Heart right ventricle (tissue), 16 donors: ENCODE measurements at regions not wholly inside any gene's neighbourhood (a gene's known extent, or its start where the extent isn't known, plus 50 kb on each side); places are given as distances from the start of the nearest gene placed in this dataset.

Experiments
- ATAC-seq, 8 donors: fragments of 200-7000 bp; cut with Tn5 transposase; one replicate each; pipeline ENCODE4 v1.9.1; 2020; ENCODE audit warnings: mild to moderate bottlenecking in 8 of 8, moderate library complexity in 8 of 8, moderate number of reproducible peaks in 1 of 8
- DNase-seq, 2 donors: peaks; one replicate each; pipeline ENCODE4 v3.0.0-alpha.2; 2020
- H3K27ac ChIP-seq, 10 donors: fragments of 200-600 bp; sonication (generic) in 2 of 10; one replicate each; pipeline versions ENCODE4 v1.5.0 to v1.8.0; 2020 to 2022; ENCODE audit warnings: mild to moderate bottlenecking in 3 of 10
- H3K27me3 ChIP-seq, 7 donors: fragments of 200-600 bp; one replicate each; pipeline ENCODE4 v1.8.0; 2021 to 2022; ENCODE audit warnings: mild to moderate bottlenecking in 2 of 7
- H3K36me3 ChIP-seq, 9 donors: fragments of 200-600 bp; sonication (generic) in 1 of 9; one replicate each; pipeline versions ENCODE4 v1.5.0 to v1.8.0; 2020 to 2022; ENCODE audit warnings: mild to moderate bottlenecking in 2 of 9
- H3K4me1 ChIP-seq, 9 donors: fragments of 200-600 bp; sonication (generic) in 1 of 9; one replicate each; pipeline versions ENCODE4 v1.5.0 to v1.8.0; 2020 to 2022; ENCODE audit warnings: mild to moderate bottlenecking in 4 of 9
- H3K4me3 ChIP-seq, 10 donors: fragments of 200-600 bp; sonication (generic) in 2 of 10; one replicate each; pipeline versions ENCODE4 v1.5.0 to v1.8.0; 2020 to 2022; ENCODE audit warnings: mild to moderate bottlenecking in 7 of 10, moderate library complexity in 2 of 10
- H3K9me3 ChIP-seq, 11 donors: fragments of 200-600 bp in 10 of 11; sonication (generic) in 2 of 11; one replicate each; pipeline versions ENCODE4 v1.5.0 to v1.8.0; 2013 to 2022; ENCODE audit warnings: mild to moderate bottlenecking in 2 of 11, control low read depth in 1 of 11, moderate library complexity in 1 of 11
- CTCF ChIP-seq, 9 donors: fragments of 200-600 bp; sonication (generic) in 2 of 9; IDR thresholded peaks; one replicate each; pipeline versions ENCODE4 v1.5.0 to v1.8.0; 2021 to 2022; ENCODE audit warnings: antibody characterized with exemption in 9 of 9, mild to moderate bottlenecking in 5 of 9, moderate library complexity in 1 of 9
- WGBS, 2 donors: extraction: QIAGEN DNeasy Blood & Tissue Kit; methylation state at CpG; one replicate each; pipeline ENCODE4 v1.1.7; 2013; ENCODE audit warnings: inconsistent platforms in 1 of 2; 5-methylcytosine and 5-hydroxymethylcytosine counted together
- intact Hi-C, 10 donors: fragments of 100-400 bp; cut with DNase I; formaldehyde crosslinking; loops; one replicate each; pipeline versions ENCODE4 v1.11.1 to v1.14.2; 2022
- donor health status: Arrhythmogenic right ventricular cardiomyopathy.
- donor health status: ischemic (EF 13 %, LVEDD 7.1; RV severe dilation, severe dysfunction).
- donor health status: healthy with polysubstance abuse.
- donor health status: DM: no; HTN: yes; CAD: no.
- donor health status: DM: no; HTN: no; CAD: no.
- donor health status: ischemic (EF 25% LVEDD 6.9; RV normal size, moderate dysfunction).
- donor health status: ischemic (EF 25% LVEDD 5.7; RV mildly dilated, moderate dysfunction).
- donor health status: healthy.
- donor health status: DM: yes; HTN: yes; CAD: no.
- donor health status: Ischemic cardiomyopathy.
- donor health status: ischemic (EF 35%, LVEDD 5.7; RV mildly dilated, moderate dysfunction).
- donor health status: nonischemic (EF 11% LVEDD 7.7; RV severe dilation, severe dysfunction).
- donor health status: DM: yes; HTN: yes; CAD: no.
- donor health status: PGD.
- donor health status: ischemic (EF 29% LVEDD 5.4; RV normal size, mild dysfunction).
- donor health status: nonischemic (EF 23%, LVEDD 6.1; RV moderate dilation, normal function).

DNA sequence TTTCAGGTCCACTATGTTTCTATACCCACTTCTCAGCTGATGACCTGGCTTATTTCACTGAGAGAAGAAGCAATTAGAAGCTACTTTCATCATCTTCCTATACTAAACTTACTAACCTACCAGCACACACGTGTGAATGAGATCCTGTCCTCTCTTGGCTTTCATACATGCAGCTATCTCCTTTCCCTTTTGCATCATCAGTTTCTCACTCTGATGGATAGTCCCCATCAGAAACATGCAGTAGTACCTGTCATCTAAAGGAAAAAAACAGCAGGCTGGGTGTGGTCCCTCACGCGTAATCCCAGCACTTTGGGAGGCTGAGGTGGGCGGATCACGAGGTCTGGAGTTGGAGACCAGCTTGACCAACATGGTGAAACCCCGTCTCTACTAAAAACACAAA lies 237.6 kb upstream of the C2CD4B start:
- no peaks in the 10 kb centered on the region for H3K27me3 ChIP-seq
- H3K27ac ChIP-seq, result peak overlapping the region in 4 of 10 donors; percentile 9 to 67 (median 45)
- intact Hi-C loops, result loop anchor here in 1 of 10 donors (5.0 kb wide), 1 partner anchor 35 kb away; no protein-coding TSS in a partner anchor
- no peak for TF ChIP-seq CTCF (IDR thresholded peaks at IDR 0.05)
- H3K9me3 ChIP-seq, result peaks cover 0 to 14% (median 0%) of the 10 kb centered on the region in 11 donors
- 89 to 95% methylated on average over 6 of the region's 6 CpGs for WGBS, 2 donors
- DNase-seq (no peak), ATAC-seq (peak in 1 of 8 donors; percentile 9)
- no peak overlapping the region for H3K4me3 ChIP-seq
- no peaks in the 10 kb centered on the region for H3K36me3 ChIP-seq
- peaks cover 3 to 56% (median 32%) of the 10 kb centered on the region in 9 donors for H3K4me1 ChIP-seq

DNA sequence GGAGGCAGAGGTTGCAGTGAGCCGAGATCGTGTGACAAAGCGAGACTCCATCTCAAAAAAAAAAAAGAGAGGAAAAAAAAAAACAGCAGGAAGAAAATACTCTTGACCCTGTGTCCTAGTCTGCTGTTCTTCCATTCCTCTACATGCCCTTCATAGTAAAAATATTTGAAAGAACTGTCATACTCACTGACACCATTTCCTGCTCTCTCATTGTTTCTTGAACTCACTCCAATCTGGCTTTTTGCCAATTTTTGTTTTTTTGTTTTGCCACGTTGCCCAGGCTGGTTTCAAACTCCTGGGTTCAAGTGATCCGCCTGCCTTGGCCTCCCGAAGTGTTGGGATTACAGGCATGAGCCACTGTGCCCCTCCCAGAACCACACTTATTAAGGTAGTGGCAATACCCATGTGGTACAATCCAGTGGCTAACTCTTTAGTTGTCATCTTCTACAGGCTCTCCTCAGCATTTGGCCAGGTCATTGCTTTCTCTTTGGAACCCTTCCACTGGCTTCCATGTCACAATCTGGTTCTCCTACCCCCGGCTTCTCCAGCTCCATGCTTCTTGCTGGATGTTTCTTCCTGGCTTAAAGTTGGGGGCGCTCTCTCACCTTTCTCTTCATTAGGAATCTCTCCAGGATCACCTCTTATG lies 238.2 kb upstream of the C2CD4B start:
- intact Hi-C loops, result loop anchor here in 1 of 10 donors (5.0 kb wide), 1 partner anchor 34 kb away; no protein-coding TSS in a partner anchor
- Histone ChIP-seq H3K36me3 (no peaks in the 10 kb centered on the region), H3K27me3 (no peaks in the 10 kb centered on the region), H3K27ac (peak overlapping the region in 4 of 10 donors; percentile 9 to 67 (median 45)), H3K9me3 (peaks cover 0 to 14% (median 0%) of the 10 kb centered on the region in 11 donors), H3K4me1 (peaks cover 3 to 56% (median 32%) of the 10 kb centered on the region in 9 donors), H3K4me3 (no peak overlapping the region)
- ATAC-seq, result peak in 7 of 8 donors; percentile 51 to 87 (median 68)
- 59 to 61% methylated on average over 8 of the region's 8 CpGs for WGBS, 2 donors
- TF ChIP-seq CTCF (IDR thresholded peaks at IDR 0.05), result no peak
- DNase-seq, result no peak

DNA sequence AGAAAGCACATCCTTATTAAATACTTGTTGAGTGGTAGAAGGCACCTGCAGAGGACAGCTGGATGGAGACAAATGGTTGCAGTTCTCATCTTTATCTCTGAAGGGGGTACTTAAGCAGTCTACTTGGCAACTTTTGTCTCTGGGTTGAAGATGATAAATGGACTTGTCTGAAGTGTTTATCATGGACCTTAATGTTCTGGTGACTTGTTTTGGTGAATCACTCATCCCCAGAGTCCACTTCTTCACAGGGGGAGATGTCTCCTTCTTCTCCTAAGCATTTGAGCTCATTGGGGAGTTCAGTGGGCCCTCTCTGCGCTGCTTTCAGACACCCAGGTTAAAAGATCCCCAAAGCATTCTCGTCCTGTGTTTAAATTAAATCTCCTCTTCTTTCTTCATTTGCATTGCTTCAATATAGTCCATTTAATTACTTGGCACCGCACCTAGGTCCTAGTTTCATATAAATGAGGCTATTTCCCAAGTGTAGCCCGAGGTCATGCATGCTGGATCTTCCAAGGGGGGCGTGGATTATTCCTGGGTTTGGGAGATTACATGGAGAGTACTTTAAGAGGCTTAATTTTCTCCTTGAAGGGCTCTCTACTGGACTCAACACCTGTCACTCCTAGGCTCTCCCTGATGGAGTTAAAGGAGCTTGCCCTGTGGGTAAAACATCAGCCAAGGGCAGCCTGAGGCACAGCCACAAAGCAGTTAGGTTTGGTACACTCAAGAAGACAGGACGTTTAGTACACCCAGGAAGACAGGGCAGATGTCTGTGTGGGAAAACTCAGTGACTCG lies 239.3 kb upstream of the C2CD4B start:
- no peak for TF ChIP-seq CTCF (IDR thresholded peaks at IDR 0.05)
- Histone ChIP-seq H3K4me1 (peaks cover 3 to 60% (median 32%) of the 10 kb centered on the region in 9 donors), H3K9me3 (peaks cover 0 to 11% (median 0%) of the 10 kb centered on the region in 11 donors), H3K27me3 (no peaks in the 10 kb centered on the region), H3K27ac (no peak overlapping the region), H3K36me3 (no peaks in the 10 kb centered on the region), H3K4me3 (no peak overlapping the region)
- intact Hi-C loops, result loop anchor here in 1 of 10 donors (5.0 kb wide), 1 partner anchor 33 kb away; no protein-coding TSS in a partner anchor
- 71 to 79% methylated on average over 7 of the region's 7 CpGs for WGBS, 2 donors
- ATAC-seq (no peak), DNase-seq (no peak)

GRCh38 chr15:62406305-62406891 lies 241.3 kb upstream of the C2CD4B start:
- Histone ChIP-seq H3K4me3 (no peak overlapping the region), H3K27ac (no peak overlapping the region), H3K4me1 (peaks cover 3 to 51% (median 28%) of the 10 kb centered on the region in 9 donors), H3K9me3 (no peaks in the 10 kb centered on the region), H3K36me3 (no peaks in the 10 kb centered on the region), H3K27me3 (no peaks in the 10 kb centered on the region)
- intact Hi-C loops, result no loop called here
- 92 to 93% methylated on average over 1 of the region's 1 CpG for WGBS, 2 donors
- TF ChIP-seq CTCF (IDR thresholded peaks at IDR 0.05), result no peak
- ATAC-seq (peak in 3 of 8 donors; percentile 37 to 58 (median 45)), DNase-seq (no peak)
